Peyer's patch (tissue), 4 donors: ENCODE measurements at regions not wholly inside any gene's neighbourhood (a gene's known extent, or its start where the extent isn't known, plus 50 kb on each side); places are given as distances from the start of the nearest gene placed in this dataset.

ENCODE experiments used
- DNase-seq, 3 donors: peaks; one replicate each; pipeline ENCODE4 v3.0.0-alpha.2; 2017 to 2019
- H3K27ac ChIP-seq, 4 donors: fragments of 200-600 bp; sonication (generic); one replicate each; pipeline ENCODE4 v1.5.1; 2016 to 2019
- H3K27me3 ChIP-seq, 2 donors: fragments of 200-600 bp; sonication (generic); one replicate each; pipeline ENCODE4 v1.5.1; 2019
- H3K36me3 ChIP-seq, 3 donors: fragments of 200-600 bp; sonication (generic); one replicate each; pipeline ENCODE4 v1.5.1; 2016 to 2019
- H3K4me1 ChIP-seq, 4 donors: fragments of 200-600 bp; sonication (generic); one replicate each; pipeline ENCODE4 v1.5.1; 2016 to 2019
- H3K4me3 ChIP-seq, 4 donors: fragments of 200-600 bp; sonication (generic); 1 replicate in 3 of 4; 2 replicates in 1 of 4; pipeline ENCODE4 v1.5.1; 2016 to 2019; ENCODE audit warnings: mild to moderate bottlenecking in 1 of 4
- H3K9me3 ChIP-seq, 4 donors: fragments of 200-600 bp; sonication (generic); one replicate each; pipeline ENCODE4 v1.5.1; 2016 to 2019; ENCODE audit warnings: mild to moderate bottlenecking in 1 of 4
- POLR2A ChIP-seq, 2 donors: fragments of 450-650 bp; IDR thresholded peaks; one replicate each; pipeline ENCODE4 v1.5.1; 2017; ENCODE audit warnings: antibody characterized with exemption in 2 of 2, mild to moderate bottlenecking in 2 of 2, moderate library complexity in 2 of 2
- TF ChIP-seq, protein P1 (sequence below), 6 experiments: fragments of 450-650 bp in 4 of 6; fragments of 200-600 bp in 2 of 6; sonication (generic) in 1 of 6; IDR thresholded peaks; one replicate each; pipeline ENCODE4 v1.5.1; 2017 to 2019; ENCODE audit warnings: antibody characterized with exemption in 6 of 6, mild to moderate bottlenecking in 3 of 6, moderate library complexity in 1 of 6

- DNase-seq: no peak
- no peaks in the 10 kb centered on the region for H3K9me3 ChIP-seq
- H3K36me3 ChIP-seq: no peaks in the 10 kb centered on the region
- H3K27ac ChIP-seq: no peak overlapping the region
- TF ChIP-seq, protein P1, sequence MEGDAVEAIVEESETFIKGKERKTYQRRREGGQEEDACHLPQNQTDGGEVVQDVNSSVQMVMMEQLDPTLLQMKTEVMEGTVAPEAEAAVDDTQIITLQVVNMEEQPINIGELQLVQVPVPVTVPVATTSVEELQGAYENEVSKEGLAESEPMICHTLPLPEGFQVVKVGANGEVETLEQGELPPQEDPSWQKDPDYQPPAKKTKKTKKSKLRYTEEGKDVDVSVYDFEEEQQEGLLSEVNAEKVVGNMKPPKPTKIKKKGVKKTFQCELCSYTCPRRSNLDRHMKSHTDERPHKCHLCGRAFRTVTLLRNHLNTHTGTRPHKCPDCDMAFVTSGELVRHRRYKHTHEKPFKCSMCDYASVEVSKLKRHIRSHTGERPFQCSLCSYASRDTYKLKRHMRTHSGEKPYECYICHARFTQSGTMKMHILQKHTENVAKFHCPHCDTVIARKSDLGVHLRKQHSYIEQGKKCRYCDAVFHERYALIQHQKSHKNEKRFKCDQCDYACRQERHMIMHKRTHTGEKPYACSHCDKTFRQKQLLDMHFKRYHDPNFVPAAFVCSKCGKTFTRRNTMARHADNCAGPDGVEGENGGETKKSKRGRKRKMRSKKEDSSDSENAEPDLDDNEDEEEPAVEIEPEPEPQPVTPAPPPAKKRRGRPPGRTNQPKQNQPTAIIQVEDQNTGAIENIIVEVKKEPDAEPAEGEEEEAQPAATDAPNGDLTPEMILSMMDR (IDR thresholded peaks at IDR 0.05): no peak
- no peak for TF ChIP-seq POLR2A (IDR thresholded peaks at IDR 0.05)
- H3K27me3 ChIP-seq: no peaks in the 10 kb centered on the region
- H3K4me1 ChIP-seq: peaks cover 0 to 15% (median 3%) of the 10 kb centered on the region in 4 donors
- no peak overlapping the region for H3K4me3 ChIP-seq
Observed at GRCh38 chr9:89748021-89748670, 143.3 kb downstream of the GADD45G start.

DNA sequence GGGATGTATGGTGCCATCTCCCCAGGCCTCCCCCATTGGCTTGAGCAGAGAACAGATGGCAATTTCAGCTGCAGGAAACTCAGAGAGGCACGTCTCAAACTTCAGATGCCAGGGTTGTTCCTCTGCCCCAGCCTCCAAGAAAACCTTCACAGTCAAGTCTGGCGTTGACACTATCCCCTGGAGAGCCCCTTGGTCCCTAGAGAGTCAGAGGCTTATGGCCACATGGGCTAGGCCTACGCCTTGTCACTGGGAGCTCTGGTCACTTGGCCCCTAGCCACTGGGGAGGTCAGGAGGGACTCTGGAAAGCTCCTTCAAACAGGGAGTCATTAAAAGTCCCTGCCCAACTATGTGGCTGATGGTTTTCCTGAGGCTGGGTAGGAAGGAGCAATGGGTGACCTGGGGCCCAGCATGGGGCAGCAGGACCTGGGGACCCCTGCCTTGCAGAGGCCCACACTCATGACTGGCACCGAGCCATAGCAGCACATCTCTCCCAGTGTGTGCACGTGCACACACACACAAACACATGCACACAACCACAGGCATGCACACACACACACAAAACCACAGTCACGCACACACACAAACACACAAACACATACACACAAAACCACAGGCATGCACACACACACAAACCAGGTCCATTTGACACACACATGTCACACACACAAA is 144.2 kb downstream of the GADD45G start:
- TF ChIP-seq, protein P1 (IDR thresholded peaks at IDR 0.05): no peak
- no peak for TF ChIP-seq POLR2A (IDR thresholded peaks at IDR 0.05)
- peaks cover 0 to 7% (median 2%) of the 10 kb centered on the region in 4 donors for H3K4me1 ChIP-seq
- no peaks in the 10 kb centered on the region for H3K36me3 ChIP-seq
- no peak overlapping the region for H3K27ac ChIP-seq
- no peaks in the 10 kb centered on the region for H3K27me3 ChIP-seq
- DNase-seq: no peak
- no peak overlapping the region for H3K4me3 ChIP-seq
- no peaks in the 10 kb centered on the region for H3K9me3 ChIP-seq

DNA sequence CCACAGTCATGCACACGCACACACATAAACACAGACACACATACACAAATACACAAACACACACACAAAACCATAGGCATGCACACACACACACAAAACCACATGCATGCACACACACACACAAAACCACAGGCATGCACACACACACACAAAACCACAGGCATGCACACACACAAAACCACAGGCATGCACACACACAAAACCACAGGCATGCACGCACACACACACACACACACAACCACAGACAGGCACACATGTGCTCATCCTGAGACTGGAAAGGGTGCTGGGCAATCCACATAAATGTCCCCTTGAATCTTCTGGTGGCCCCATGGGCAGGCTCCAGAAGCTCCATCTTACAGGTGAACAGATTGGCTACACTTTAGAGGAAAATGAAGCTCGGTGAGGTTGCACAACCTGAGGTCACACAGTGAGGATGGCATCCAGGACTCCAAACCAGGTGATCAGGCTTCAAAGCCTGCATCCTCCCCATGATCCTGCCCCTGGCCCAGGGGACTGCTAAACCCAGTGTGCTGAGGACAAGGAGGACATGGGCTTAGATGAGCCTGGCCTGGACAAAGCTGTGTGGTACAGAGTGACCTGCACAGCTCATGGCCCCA is 144.8 kb downstream of the GADD45G start:
- Histone ChIP-seq H3K36me3 (no peaks in the 10 kb centered on the region), H3K9me3 (no peaks in the 10 kb centered on the region), H3K27ac (peak overlapping the region in 1 of 4 donors; percentile 16), H3K4me3 (no peak overlapping the region), H3K27me3 (no peaks in the 10 kb centered on the region), H3K4me1 (peaks cover 0 to under 1% (median 0%) of the 10 kb centered on the region in 4 donors)
- TF ChIP-seq, protein P1 (IDR thresholded peaks at IDR 0.05): no peak
- no peak for TF ChIP-seq POLR2A (IDR thresholded peaks at IDR 0.05)
- no peak for DNase-seq

DNA sequence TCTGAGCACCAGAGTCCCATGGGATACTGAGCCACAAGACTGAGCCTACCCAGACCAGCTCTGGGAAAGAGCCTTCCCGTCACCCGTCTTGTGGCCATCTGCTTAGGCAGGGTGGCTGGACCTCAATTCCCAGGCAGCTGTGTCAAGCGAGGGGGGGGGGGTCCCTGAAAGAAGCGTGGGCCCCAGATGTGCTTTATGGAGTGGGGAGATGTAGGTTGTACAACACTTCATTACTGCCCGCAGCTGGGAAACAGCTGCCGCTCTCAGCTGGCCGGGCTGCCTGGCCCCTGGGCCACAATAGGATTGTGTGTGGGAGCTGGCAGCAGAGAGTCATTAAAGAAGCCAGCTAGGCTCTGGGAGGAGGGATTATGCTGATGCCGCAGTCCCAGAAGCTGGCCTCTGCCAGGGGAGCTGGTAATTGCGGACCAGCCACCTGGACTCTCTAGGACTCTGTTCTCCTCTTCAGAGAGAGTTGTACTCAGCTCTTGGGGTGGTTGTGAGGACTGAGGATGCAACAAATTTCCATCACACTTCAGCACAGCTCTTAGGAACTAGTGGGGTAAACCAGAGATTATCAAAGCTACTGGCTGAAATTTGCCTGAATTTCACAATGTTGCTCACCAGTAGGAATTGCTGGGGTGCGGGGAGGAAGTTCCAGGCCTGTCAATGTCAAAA is 145.4 kb downstream of the GADD45G start:
- peak overlapping the region in 2 of 4 donors; percentile 7 to 16 for H3K27ac ChIP-seq

More for the DNA sequence above, 145.4 kb downstream of the GADD45G start:
- Histone ChIP-seq H3K27me3 (no peaks in the 10 kb centered on the region), H3K4me3 (no peak overlapping the region), H3K9me3 (no peaks in the 10 kb centered on the region), H3K4me1 (no peaks in the 10 kb centered on the region), H3K36me3 (no peaks in the 10 kb centered on the region)
- DNase-seq: peak in 1 of 3 donors; percentile 43
- no peak for TF ChIP-seq POLR2A (IDR thresholded peaks at IDR 0.05)
- TF ChIP-seq, protein P1 (IDR thresholded peaks at IDR 0.05): no peak
